Duodenal mucosa (tissue), 2 donors: ENCODE measurements at regions not wholly inside any gene's neighbourhood (a gene's known extent, or its start where the extent isn't known, plus 50 kb on each side); places are given as distances from the start of the nearest gene placed in this dataset.

Experiments
- H3K27ac ChIP-seq: one replicate; pipeline ENCODE4 v1.7.0; 2013; ENCODE audit warnings: low read depth, low read length
- H3K27me3 ChIP-seq, 2 donors: one replicate each; pipeline ENCODE4 v1.7.0; 2013; ENCODE audit warnings: low read length in 2 of 2, control low read depth in 1 of 2; ENCODE audit not compliant: insufficient read depth in 2 of 2, control insufficient read depth in 1 of 2
- H3K36me3 ChIP-seq, 2 donors: one replicate each; pipeline ENCODE4 v1.7.0; 2013; ENCODE audit warnings: low read length in 2 of 2, control low read depth in 1 of 2; ENCODE audit not compliant: insufficient read depth in 2 of 2, control insufficient read depth in 1 of 2
- H3K4me1 ChIP-seq, 2 donors: one replicate each; pipeline ENCODE4 v1.7.0; 2013; ENCODE audit warnings: low read length in 2 of 2, control low read depth in 1 of 2; ENCODE audit not compliant: insufficient read depth in 2 of 2, control insufficient read depth in 1 of 2
- H3K4me3 ChIP-seq, 2 donors: one replicate each; pipeline ENCODE4 v1.7.0; 2013; ENCODE audit warnings: low read length in 2 of 2, low read depth in 1 of 2
- H3K9ac ChIP-seq, 2 donors: one replicate each; pipeline ENCODE4 v1.7.0; 2013; ENCODE audit warnings: low read length in 2 of 2, low read depth in 1 of 2
- H3K9me3 ChIP-seq, 2 donors: one replicate each; pipeline ENCODE4 v1.7.0; 2013; ENCODE audit warnings: low read length in 2 of 2, control low read depth in 1 of 2; ENCODE audit not compliant: control insufficient read depth in 1 of 2

DNA sequence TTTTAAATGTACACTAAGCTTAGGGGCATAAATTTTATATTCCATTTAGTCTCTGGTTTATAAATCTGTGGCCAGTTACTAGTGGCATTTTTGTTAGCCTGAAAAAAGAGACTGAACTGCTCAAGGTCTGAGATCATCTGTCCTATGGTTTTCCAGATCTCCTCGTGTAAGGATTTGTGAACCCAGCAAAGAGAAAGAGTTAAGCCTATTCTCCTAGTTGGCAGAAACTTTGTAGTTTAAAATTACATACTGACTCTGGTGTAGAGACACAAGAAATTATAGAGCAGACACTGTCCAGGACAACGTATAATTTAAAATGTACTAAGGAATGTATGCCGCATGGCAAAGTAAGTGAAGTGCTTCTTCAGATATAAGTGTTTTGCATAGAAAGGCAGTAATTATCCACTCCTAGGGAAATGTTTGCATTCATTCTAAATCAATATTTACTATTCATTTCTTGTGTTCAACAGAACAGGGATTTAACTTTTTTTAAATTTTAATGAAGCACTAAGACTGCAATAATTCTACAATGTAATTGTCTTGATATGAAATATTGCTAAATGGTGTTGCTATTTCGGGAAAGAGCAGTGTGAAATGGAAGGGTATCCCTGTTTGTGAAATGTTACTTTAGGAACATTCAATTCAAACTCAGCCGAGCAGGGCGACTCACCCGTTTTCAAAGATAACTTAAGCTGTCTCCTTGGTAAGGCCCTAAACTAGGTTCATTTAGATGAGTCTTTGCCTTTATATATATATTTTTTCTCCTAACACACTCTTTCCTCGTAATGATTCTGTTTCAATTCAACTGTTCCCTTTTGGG, 508.4 kb upstream of the ZEB2 start:
- Histone ChIP-seq H3K9ac (no peak overlapping the region), H3K9me3 (no peaks in the 10 kb centered on the region), H3K27ac (no peak overlapping the region), H3K36me3 (no peaks in the 10 kb centered on the region), H3K4me1 (no peaks in the 10 kb centered on the region), H3K4me3 (no peak overlapping the region), H3K27me3 (no peaks in the 10 kb centered on the region)

DNA sequence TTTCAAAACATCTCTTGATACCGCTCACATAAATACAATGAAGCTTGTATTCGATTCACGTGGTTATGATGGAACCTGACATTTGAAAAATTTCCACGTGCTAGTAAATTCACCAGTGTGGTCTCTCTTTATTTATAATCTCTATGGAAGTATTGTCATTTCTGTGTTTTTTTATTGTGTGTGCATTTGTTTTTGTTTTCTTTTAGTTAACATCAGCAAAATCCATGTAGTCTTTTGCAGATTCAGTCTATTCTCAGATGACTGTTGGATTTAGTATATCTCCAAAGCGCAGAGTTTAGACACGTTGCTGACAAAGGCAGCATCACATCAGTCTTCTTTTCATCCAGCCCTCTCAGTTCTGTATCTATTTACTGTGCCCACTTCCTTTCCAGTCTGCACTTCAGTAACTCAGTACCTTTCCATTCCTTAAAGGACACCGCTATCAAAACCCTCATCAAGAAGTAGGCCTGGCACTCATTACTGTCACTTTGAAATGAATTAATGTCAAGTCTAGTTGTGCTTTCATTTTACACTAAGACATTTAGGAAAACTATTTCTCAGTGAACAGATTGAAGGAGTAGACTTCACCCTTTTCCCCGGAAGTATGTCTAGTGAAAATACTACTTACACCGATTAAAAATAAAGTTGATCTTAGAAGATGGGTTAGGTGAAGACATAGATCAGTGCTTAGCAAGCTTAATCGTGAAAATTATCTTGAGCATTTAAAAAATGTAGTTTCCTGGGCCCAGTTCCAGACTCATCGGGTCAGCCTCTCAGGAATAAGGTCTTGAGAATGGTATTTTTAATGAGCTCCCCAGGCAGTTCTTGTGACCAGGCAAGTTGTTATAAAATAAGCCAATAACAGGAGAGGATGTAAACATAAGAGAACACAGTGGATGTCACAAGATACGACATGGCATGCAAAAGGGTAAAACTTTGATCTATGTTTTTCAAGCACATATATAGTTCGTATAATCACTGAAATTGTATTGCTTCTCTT, 506.8 kb upstream of the ZEB2 start:
- Histone ChIP-seq H3K9ac (no peak overlapping the region), H3K27ac (no peak overlapping the region), H3K27me3 (no peaks in the 10 kb centered on the region), H3K9me3 (no peaks in the 10 kb centered on the region), H3K4me1 (no peaks in the 10 kb centered on the region), H3K4me3 (no peak overlapping the region), H3K36me3 (no peaks in the 10 kb centered on the region)

DNA sequence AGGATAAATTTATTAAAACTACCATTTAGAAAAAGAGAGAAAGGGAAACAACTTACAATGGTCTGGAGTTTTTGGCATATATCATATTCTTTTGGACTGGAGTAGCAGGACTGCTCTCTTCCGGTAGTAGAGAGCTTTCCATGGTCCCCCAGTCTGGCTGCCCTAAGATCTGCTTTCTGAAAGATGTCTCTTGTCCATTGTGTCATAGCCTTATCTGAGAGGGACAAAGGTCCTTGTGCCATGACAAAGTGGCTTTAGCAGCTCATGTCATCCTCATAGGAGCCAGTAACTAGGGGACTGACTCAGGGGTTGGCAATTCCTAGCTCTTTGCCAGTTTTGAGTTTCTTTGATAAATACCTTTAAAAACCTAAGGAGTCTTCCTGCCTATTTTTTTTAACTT, 505.5 kb upstream of the ZEB2 start:
- Histone ChIP-seq H3K9ac (no peak overlapping the region), H3K4me1 (no peaks in the 10 kb centered on the region), H3K9me3 (no peaks in the 10 kb centered on the region), H3K36me3 (no peaks in the 10 kb centered on the region), H3K4me3 (no peak overlapping the region), H3K27ac (no peak overlapping the region), H3K27me3 (no peaks in the 10 kb centered on the region)

DNA sequence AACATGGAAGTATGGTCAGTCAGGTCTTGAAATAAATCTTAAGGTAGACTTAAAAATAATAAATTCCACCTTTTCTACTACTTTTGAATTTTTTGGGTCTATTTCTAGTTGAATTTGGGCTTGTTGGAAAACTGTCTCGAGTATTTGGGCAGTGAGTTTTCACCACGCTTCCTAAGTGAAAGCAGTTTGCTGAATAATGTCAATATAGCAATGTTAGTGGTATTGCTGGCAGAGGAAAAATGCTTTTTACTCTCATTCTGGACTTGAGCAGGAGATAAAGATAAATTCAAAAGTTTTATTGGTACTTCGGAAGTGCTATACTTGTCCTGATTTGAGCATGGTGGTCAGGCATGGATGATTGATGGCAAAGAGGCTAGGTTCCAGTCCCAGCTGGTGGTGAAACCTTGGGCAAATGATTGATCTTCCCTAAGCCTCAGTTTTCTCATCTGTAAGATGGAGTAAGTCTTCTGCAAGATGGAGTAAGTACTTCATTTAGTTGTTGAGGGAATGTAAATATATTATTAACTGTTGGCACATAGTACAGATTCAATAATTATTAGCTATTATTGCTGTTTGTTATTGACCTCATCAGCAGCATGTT, 503.5 kb upstream of the ZEB2 start:
- Histone ChIP-seq H3K4me3 (no peak overlapping the region), H3K9me3 (no peaks in the 10 kb centered on the region), H3K27me3 (no peaks in the 10 kb centered on the region), H3K36me3 (no peaks in the 10 kb centered on the region), H3K9ac (no peak overlapping the region), H3K4me1 (no peaks in the 10 kb centered on the region), H3K27ac (no peak overlapping the region)

DNA sequence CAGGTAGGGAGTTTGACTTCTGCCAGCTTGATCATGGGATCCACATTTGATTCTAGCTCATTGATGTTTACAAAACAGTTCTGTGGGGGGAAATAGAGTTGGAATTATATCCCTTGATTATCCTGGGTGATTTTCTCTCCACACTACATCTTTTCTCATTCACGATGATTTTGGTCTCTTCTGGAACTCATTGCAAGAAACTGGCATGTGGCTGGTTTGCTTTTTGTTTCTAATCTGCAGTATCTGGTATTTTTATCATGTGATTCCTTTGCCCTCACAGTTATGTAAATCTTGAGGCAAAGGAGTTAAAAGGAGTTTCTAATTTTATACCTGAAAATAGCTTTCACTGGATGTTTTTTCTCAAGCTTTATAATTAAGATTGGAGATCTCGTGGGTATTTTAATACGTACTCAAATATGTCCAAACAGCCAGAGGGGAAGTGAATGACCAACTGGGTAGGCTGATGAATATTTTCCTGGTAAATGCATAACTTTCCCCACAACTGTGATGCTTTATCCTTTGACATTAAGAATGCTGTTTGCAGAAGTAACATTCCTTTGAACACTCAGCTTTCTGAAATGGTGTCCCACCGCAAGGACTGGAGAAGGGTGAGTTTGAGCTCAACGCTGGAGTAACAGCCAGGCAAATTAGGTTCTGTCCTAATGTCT, 502.9 kb upstream of the ZEB2 start:
- Histone ChIP-seq H3K4me1 (no peaks in the 10 kb centered on the region), H3K9ac (no peak overlapping the region), H3K36me3 (no peaks in the 10 kb centered on the region), H3K4me3 (no peak overlapping the region), H3K27ac (no peak overlapping the region), H3K9me3 (no peaks in the 10 kb centered on the region), H3K27me3 (no peaks in the 10 kb centered on the region)

DNA sequence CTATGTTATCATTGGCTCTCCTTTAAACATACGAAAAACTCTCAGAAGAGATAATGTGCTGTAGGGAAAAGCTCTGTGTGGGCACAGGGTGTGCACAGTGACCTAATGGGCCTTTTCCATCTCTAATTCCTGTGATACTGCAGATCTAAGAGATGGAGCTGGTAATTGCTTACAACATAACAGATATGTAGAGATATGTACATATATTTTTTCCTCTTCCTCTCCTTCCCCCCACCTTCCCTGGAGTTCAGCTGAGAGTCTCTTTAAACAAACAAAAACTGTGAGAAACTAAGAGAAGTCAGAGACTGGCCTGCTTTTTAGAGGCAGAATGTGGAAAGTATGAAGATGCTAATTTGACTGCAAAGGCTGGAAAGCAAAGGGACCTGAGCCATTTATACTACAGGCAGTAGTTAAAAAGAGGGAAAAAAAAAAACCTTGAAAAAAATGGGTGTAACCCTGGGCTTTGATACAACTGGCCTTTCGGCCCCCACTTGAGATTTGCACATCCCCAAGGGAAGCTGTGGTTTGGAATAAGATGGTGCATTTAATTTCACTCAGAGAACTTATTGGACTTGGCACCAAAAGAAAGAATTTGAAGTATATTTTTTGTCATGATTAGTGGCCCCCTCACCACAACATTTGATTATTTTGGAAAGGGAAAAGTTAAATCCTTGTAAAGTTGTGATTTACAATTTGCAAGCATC, 502.2 kb upstream of the ZEB2 start:
- no peaks in the 10 kb centered on the region for H3K4me1 ChIP-seq
- H3K27ac ChIP-seq, result no peak overlapping the region
- H3K27me3 ChIP-seq, result no peaks in the 10 kb centered on the region
- H3K4me3 ChIP-seq, result no peak overlapping the region
- H3K9me3 ChIP-seq, result no peaks in the 10 kb centered on the region
- H3K36me3 ChIP-seq, result no peaks in the 10 kb centered on the region
- no peak overlapping the region for H3K9ac ChIP-seq

DNA sequence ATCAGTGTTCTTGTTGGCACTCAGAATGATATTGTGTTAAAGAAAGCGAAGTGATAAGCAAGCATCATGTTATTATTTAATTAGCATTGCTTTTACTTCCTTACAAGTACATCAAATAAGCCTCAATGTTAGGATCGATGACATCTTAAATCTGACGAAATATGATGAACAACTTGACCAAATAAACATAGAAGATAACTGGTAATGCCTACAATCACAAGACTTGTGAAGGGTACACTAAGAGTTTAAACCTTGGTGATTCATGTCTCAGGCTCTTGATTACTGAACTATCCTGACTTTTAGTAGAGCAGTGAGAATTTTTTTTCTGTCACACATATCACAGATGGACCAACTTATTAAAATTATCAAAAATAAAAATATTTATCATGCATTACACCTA, 500.8 kb upstream of the ZEB2 start:
- Histone ChIP-seq H3K4me1 (no peaks in the 10 kb centered on the region), H3K4me3 (no peak overlapping the region), H3K36me3 (no peaks in the 10 kb centered on the region), H3K27me3 (no peaks in the 10 kb centered on the region), H3K27ac (no peak overlapping the region), H3K9ac (no peak overlapping the region), H3K9me3 (no peaks in the 10 kb centered on the region)

DNA sequence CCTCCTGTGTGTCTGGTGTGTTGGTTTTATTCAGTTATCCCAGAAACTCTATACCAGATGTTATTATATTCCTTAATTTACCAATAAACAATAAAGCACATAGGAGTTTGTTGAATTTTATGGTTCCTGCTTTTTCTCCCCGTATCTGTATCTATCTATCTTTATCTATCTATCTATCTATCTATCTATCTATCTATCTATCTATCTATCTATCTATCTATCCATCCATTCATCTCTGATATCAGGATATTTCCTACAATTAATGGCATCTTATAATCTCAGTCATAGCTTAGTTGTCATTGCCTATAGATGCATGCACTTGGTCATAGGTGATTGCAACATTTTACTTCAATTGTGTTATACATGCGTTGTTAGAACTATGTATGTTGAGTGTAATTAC, 500.2 kb upstream of the ZEB2 start:
- Histone ChIP-seq H3K9me3 (no peaks in the 10 kb centered on the region), H3K36me3 (no peaks in the 10 kb centered on the region), H3K4me1 (no peaks in the 10 kb centered on the region), H3K27me3 (no peaks in the 10 kb centered on the region), H3K4me3 (no peak overlapping the region), H3K27ac (no peak overlapping the region), H3K9ac (no peak overlapping the region)

DNA sequence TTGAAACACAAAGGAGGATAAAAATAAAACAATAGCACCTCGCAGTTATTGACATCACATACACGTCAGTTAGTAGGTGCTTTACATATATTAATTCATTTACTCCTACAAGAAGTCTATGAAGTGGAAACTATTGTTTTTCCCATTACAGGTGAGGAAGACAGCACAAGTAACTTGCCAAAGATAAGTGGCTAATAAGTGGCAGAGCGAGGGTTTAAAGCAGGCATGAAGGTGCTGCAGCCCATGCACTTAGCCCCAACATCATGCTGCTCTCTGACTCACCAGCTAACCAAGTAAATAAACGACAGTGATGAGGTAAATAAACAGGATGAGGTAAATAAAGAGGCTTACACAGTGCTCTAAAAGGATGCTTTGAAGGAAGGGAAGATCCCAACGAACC, 498.6 kb upstream of the ZEB2 start:
- no peak overlapping the region for H3K4me3 ChIP-seq
- H3K4me1 ChIP-seq, result no peaks in the 10 kb centered on the region
- H3K36me3 ChIP-seq, result no peaks in the 10 kb centered on the region
- H3K27ac ChIP-seq, result no peak overlapping the region
- no peaks in the 10 kb centered on the region for H3K9me3 ChIP-seq
- no peaks in the 10 kb centered on the region for H3K27me3 ChIP-seq
- H3K9ac ChIP-seq, result no peak overlapping the region
